Right lobe of liver (tissue), 6 donors: ENCODE measurements at regions not wholly inside any gene's neighbourhood (a gene's known extent, or its start where the extent isn't known, plus 50 kb on each side); places are given as distances from the start of the nearest gene placed in this dataset.

Source experiments
- ATAC-seq, 4 donors: fragments of 200-7000 bp; cut with Tn5 transposase; one replicate each; pipeline ENCODE4 v1.9.1; 2020; ENCODE audit warnings: mild to moderate bottlenecking in 4 of 4, moderate library complexity in 4 of 4
- DNase-seq, 3 donors: peaks; one replicate each; pipeline ENCODE4 v3.0.0-alpha.2; 2020
- H3K27ac ChIP-seq, 3 donors: fragments of 200-600 bp; one replicate each; pipeline ENCODE4 v1.8.0; 2022
- H3K27me3 ChIP-seq, 2 donors: fragments of 200-600 bp; one replicate each; pipeline ENCODE4 v1.8.0; 2022
- H3K36me3 ChIP-seq, 4 donors: fragments of 200-600 bp; sonication (generic) in 1 of 4; one replicate each; pipeline versions ENCODE4 v1.5.1 to v1.8.0; 2017 to 2022; ENCODE audit warnings: control low read depth in 1 of 4
- H3K4me1 ChIP-seq, 4 donors: fragments of 200-600 bp; sonication (generic) in 1 of 4; one replicate each; pipeline versions ENCODE4 v1.5.1 to v1.8.0; 2017 to 2022; ENCODE audit warnings: control low read depth in 1 of 4
- H3K4me3 ChIP-seq, 3 donors: fragments of 200-600 bp; one replicate each; pipeline ENCODE4 v1.8.0; 2022
- H3K9me3 ChIP-seq, 4 donors: fragments of 200-600 bp; sonication (generic) in 1 of 4; one replicate each; pipeline versions ENCODE4 v1.5.1 to v1.8.0; 2017 to 2022; ENCODE audit warnings: control low read depth in 1 of 4
- POLR2A ChIP-seq: fragments of 450-650 bp; IDR thresholded peaks from one replicate; pipeline ENCODE4 v1.6.1; 2017; ENCODE audit warnings: antibody characterized with exemption, mild to moderate bottlenecking
- WGBS: methylation state at CpG from one replicate; pipeline ENCODE4 v1.1.6; 2018; ENCODE audit warnings: low coverage, low lambda C conversion rate; ENCODE audit not compliant: insufficient coverage; ENCODE audit errors: missing lambda C conversion rate; 5-methylcytosine and 5-hydroxymethylcytosine counted together
- intact Hi-C, 2 donors: fragments of 100-400 bp; cut with DNase I; formaldehyde crosslinking; loops; one replicate each; pipeline versions ENCODE4 v1.11.2 to v1.14.1; 2022
- TF ChIP-seq, protein P1 (sequence below), 4 donors: fragments of 200-600 bp in 3 of 4; fragments of 450-650 bp in 1 of 4; IDR thresholded peaks; one replicate each; pipeline versions ENCODE4 v1.5.1 to v1.8.0; 2016 to 2022; ENCODE audit warnings: antibody characterized with exemption in 4 of 4, mild to moderate bottlenecking in 2 of 4
- donor health status: DM: no; HTN: yes; CAD: no.
- donor health status: DM: no; HTN: no; CAD: no.
- donor health status: DM: no; HTN: no; CAD: no.
- donor health status: DM: no; HTN: yes; CAD: no.
- donor health status: DM: no; HTN: yes; CAD: no.

GRCh38 chr22:48528221-48528915 is 1299.3 kb downstream of the BRD1 start:
- 61% methylated on average over 8 of the region's 13 CpGs for WGBS
- DNase-seq (no peak), ATAC-seq (no peak)
- Histone ChIP-seq H3K9me3 (no peaks in the 10 kb centered on the region), H3K36me3 (no peaks in the 10 kb centered on the region), H3K4me1 (no peaks in the 10 kb centered on the region), H3K27ac (no peak overlapping the region), H3K27me3 (no peaks in the 10 kb centered on the region), H3K4me3 (no peak overlapping the region)
- intact Hi-C loops, result no loop called here
- TF ChIP-seq, protein P1, sequence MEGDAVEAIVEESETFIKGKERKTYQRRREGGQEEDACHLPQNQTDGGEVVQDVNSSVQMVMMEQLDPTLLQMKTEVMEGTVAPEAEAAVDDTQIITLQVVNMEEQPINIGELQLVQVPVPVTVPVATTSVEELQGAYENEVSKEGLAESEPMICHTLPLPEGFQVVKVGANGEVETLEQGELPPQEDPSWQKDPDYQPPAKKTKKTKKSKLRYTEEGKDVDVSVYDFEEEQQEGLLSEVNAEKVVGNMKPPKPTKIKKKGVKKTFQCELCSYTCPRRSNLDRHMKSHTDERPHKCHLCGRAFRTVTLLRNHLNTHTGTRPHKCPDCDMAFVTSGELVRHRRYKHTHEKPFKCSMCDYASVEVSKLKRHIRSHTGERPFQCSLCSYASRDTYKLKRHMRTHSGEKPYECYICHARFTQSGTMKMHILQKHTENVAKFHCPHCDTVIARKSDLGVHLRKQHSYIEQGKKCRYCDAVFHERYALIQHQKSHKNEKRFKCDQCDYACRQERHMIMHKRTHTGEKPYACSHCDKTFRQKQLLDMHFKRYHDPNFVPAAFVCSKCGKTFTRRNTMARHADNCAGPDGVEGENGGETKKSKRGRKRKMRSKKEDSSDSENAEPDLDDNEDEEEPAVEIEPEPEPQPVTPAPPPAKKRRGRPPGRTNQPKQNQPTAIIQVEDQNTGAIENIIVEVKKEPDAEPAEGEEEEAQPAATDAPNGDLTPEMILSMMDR (IDR thresholded peaks at IDR 0.05), result no peak
- no peak for TF ChIP-seq POLR2A

DNA sequence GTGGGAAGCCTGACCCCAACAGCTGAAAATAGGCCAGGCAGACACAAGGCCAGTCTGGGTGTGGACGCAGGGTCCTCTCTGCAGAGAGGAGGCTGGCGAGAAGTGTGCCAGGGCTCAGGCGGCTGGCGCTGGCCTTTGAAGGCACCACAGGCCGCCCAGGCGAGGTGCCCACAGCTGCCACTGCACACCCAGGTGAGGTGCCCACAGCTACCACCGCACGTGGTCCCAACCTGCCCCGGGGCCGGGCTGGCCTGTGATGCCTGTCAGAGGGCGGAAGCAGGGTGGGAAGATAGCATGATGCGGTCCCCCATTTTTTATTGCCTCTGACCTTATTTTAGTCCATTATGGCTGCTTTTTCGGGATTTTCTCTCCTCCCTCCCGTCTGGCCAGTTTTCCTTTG is 1303.9 kb downstream of the BRD1 start:
- H3K36me3 ChIP-seq, result no peaks in the 10 kb centered on the region
- H3K9me3 ChIP-seq, result no peaks in the 10 kb centered on the region
- DNase-seq, result no peak
- no peak for TF ChIP-seq POLR2A
- TF ChIP-seq, protein P1 (IDR thresholded peaks at IDR 0.05), result no peak
- no peak for ATAC-seq
- no peak overlapping the region for H3K4me3 ChIP-seq
- no peaks in the 10 kb centered on the region for H3K4me1 ChIP-seq
- no peak overlapping the region for H3K27ac ChIP-seq
- intact Hi-C loops, result no loop called here
- WGBS, result 77% methylated on average over 3 of the region's 14 CpGs
- H3K27me3 ChIP-seq, result no peaks in the 10 kb centered on the region

- no peak for TF ChIP-seq POLR2A
- TF ChIP-seq, protein P1 (IDR thresholded peaks at IDR 0.05), result no peak
- 60% methylated on average over 1 of the region's 19 CpGs for WGBS
- DNase-seq (no peak), ATAC-seq (no peak)
- H3K4me1 ChIP-seq, result no peaks in the 10 kb centered on the region
- H3K36me3 ChIP-seq, result no peaks in the 10 kb centered on the region
- H3K27ac ChIP-seq, result no peak overlapping the region
- no peaks in the 10 kb centered on the region for H3K9me3 ChIP-seq
- H3K27me3 ChIP-seq, result no peaks in the 10 kb centered on the region
- intact Hi-C loops, result no loop called here
- no peak overlapping the region for H3K4me3 ChIP-seq
These were observed 1304.6 kb downstream of the BRD1 start for GRCh38 chr22:48523091-48523490.

- no CpG with 5 or more reads among the region's 14 CpGs for WGBS
- Histone ChIP-seq H3K36me3 (no peaks in the 10 kb centered on the region), H3K9me3 (no peaks in the 10 kb centered on the region), H3K27me3 (no peaks in the 10 kb centered on the region), H3K4me1 (no peaks in the 10 kb centered on the region), H3K27ac (no peak overlapping the region), H3K4me3 (no peak overlapping the region)
- DNase-seq (no peak), ATAC-seq (no peak)
- TF ChIP-seq POLR2A, result no peak
- TF ChIP-seq, protein P1 (IDR thresholded peaks at IDR 0.05), result no peak
- intact Hi-C loops, result no loop called here
These were observed 1305.4 kb downstream of the BRD1 start for GRCh38 chr22:48522271-48522670.
